ENCODE measurements at regions not wholly inside any gene's neighbourhood (a gene's known extent, or its start where the extent isn't known, plus 50 kb on each side); places are given as distances from the start of the nearest gene placed in this dataset.

GRCh38 chr9:8188723-8189407 lies 389.3 kb upstream of the DMAC1 start:
- TF ChIP-seq SIN3A (IDR thresholded peaks at IDR 0.05; ENCODE audit: borderline replicate concordance, insufficient read depth, low read depth, low read length) (no peak), CTCF (IDR thresholded peaks at IDR 0.05) (no peak)

All from Panc1 (cell line).